Activated CD8-positive, alpha-beta memory T cell treated with anti-CD3 and anti-CD28 coated beads for 24 hours (primary cell): ENCODE measurements at regions not wholly inside any gene's neighbourhood (a gene's known extent, or its start where the extent isn't known, plus 50 kb on each side); places are given as distances from the start of the nearest gene placed in this dataset.

Experiments
- DNase-seq: peaks from one replicate; pipeline ENCODE4 v3.0.0-alpha.2; 2020

GRCh38 chr11:95577716-95578460 lies 211.7 kb downstream of the FAM76B start:
- DNase-seq: no peak

GRCh38 chr11:95576146-95576845 lies 213.3 kb downstream of the FAM76B start:
- no peak for DNase-seq

GRCh38 chr11:95575517-95575916 lies 214.1 kb downstream of the FAM76B start:
- DNase-seq: no peak

GRCh38 chr11:95571718-95572260 lies 217.8 kb downstream of the FAM76B start:
- no peak for DNase-seq

- no peak for DNase-seq
Measured at GRCh38 chr11:95570845-95571244, 218.7 kb downstream of the FAM76B start.

GRCh38 chr11:95569207-95569606 lies 220.4 kb downstream of the FAM76B start:
- DNase-seq: no peak

GRCh38 chr11:95568281-95568680 lies 221.3 kb downstream of the FAM76B start:
- DNase-seq: no peak

GRCh38 chr11:95567685-95568084 lies 221.9 kb downstream of the FAM76B start:
- DNase-seq: no peak

GRCh38 chr11:95566211-95566610 lies 223.4 kb downstream of the FAM76B start:
- no peak for DNase-seq

GRCh38 chr11:95565724-95566141 lies 223.8 kb downstream of the FAM76B start:
- DNase-seq: no peak

- no peak for DNase-seq
Measured at GRCh38 chr11:95563859-95564258, 225.7 kb downstream of the FAM76B start.

- DNase-seq: no peak
Measured at GRCh38 chr11:95563173-95563572, 226.4 kb downstream of the FAM76B start.

- no peak for DNase-seq
Measured at GRCh38 chr11:95562196-95562921, 227.2 kb downstream of the FAM76B start.

GRCh38 chr11:95559899-95560298 lies 229.7 kb downstream of the FAM76B start:
- DNase-seq: no peak

- no peak for DNase-seq
Measured at GRCh38 chr11:95557376-95557775, 232.2 kb downstream of the FAM76B start.

GRCh38 chr11:95556342-95557163 lies 233.0 kb downstream of the FAM76B start:
- DNase-seq: peak; percentile 68

GRCh38 chr11:95556011-95556341 lies 233.6 kb downstream of the FAM76B start:
- DNase-seq: no peak

GRCh38 chr11:95554911-95555310 lies 234.7 kb downstream of the FAM76B start:
- no peak for DNase-seq

- DNase-seq: no peak
Measured at GRCh38 chr11:95549301-95549700, 240.3 kb downstream of the FAM76B start.

- DNase-seq: no peak
Measured at GRCh38 chr11:95548416-95548815, 241.2 kb downstream of the FAM76B start.

GRCh38 chr11:95547976-95548375 lies 241.6 kb downstream of the FAM76B start:
- DNase-seq: no peak

- DNase-seq: no peak
Measured at GRCh38 chr11:95547186-95547585, 242.4 kb downstream of the FAM76B start.
